AG10803 (cell line): ENCODE measurements at regions not wholly inside any gene's neighbourhood (a gene's known extent, or its start where the extent isn't known, plus 50 kb on each side); places are given as distances from the start of the nearest gene placed in this dataset.

Experiments used
- DNase-seq: peaks from one replicate; pipeline ENCODE4 v3.0.0; 2010; ENCODE audit warnings: low read depth
- H3K4me3 ChIP-seq: 2 replicates; pipeline ENCODE4 v1.5.1; 2011; ENCODE audit warnings: mild to moderate bottlenecking, low read length, control low read depth
- CTCF ChIP-seq: conservative IDR thresholded peaks from 2 replicates; pipeline ENCODE4 v1.5.1; 2011; ENCODE audit warnings: mild to moderate bottlenecking, low read length, control low read depth, inconsistent platforms

- DNase-seq, result no peak
- H3K4me3 ChIP-seq, result no peak overlapping the region
- no peak for TF ChIP-seq CTCF
Observed at GRCh38 chr4:171759274-171759673, 53.9 kb upstream of the GALNTL6 start.

GRCh38 chr4:171751538-171751937 lies 61.7 kb upstream of the GALNTL6 start:
- no peak for DNase-seq
- no peak overlapping the region for H3K4me3 ChIP-seq
- no peak for TF ChIP-seq CTCF

GRCh38 chr4:171746418-171746817 lies 66.8 kb upstream of the GALNTL6 start:
- TF ChIP-seq CTCF, result no peak
- DNase-seq, result no peak
- H3K4me3 ChIP-seq, result no peak overlapping the region

- no peak for TF ChIP-seq CTCF
- DNase-seq, result no peak
- H3K4me3 ChIP-seq, result no peak overlapping the region
Observed at GRCh38 chr4:171742436-171742835, 70.8 kb upstream of the GALNTL6 start.

GRCh38 chr4:171727185-171727584 lies 86.0 kb upstream of the GALNTL6 start:
- H3K4me3 ChIP-seq, result no peak overlapping the region
- no peak for DNase-seq
- TF ChIP-seq CTCF, result no peak

GRCh38 chr4:171721937-171722336 lies 91.3 kb upstream of the GALNTL6 start:
- DNase-seq, result no peak

GRCh38 chr4:171719691-171720090 lies 93.5 kb upstream of the GALNTL6 start:
- no peak for TF ChIP-seq CTCF
- no peak for DNase-seq
- H3K4me3 ChIP-seq, result no peak overlapping the region

More at GRCh38 chr4:171721937-171722336, 91.3 kb upstream of the GALNTL6 start:
- H3K4me3 ChIP-seq, result no peak overlapping the region
- TF ChIP-seq CTCF, result no peak
